Activated CD8-positive, alpha-beta memory T cell treated with anti-CD3 and anti-CD28 coated beads for 48 hours (primary cell): ENCODE measurements at regions not wholly inside any gene's neighbourhood (a gene's known extent, or its start where the extent isn't known, plus 50 kb on each side); places are given as distances from the start of the nearest gene placed in this dataset.
"Not testable (repeated sequence)": the region's sequence is repeated elsewhere in the genome, so short reads cannot be mapped to it uniquely, and the experiment has no call there.

Experiments used
- DNase-seq, 3 experiments: peaks; one replicate each; pipeline ENCODE4 v3.0.0-alpha.2; 2020; ENCODE audit warnings: low read depth in 2 of 3, low spot score in 2 of 3

DNA sequence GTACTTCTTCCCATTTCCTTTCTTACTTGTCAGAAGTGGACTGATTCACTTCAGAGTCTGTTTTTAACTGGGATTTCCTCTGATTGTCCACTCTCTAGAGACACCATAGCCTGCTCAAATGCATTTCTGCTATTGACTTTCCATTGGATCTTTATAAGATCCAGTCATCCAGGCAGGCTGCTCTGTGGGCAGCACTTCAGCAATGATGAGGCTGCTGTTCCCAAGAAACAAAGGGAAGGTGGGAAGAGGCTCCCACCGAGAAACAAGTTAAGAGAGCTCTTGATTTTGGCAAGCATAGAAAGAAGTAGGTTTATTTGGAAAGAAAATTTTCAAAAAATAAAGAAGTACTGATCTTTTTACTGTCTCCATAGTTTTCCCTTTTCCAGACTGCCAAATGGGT, 125.8 kb upstream of the STARD13 start:
- no peak for DNase-seq

DNA sequence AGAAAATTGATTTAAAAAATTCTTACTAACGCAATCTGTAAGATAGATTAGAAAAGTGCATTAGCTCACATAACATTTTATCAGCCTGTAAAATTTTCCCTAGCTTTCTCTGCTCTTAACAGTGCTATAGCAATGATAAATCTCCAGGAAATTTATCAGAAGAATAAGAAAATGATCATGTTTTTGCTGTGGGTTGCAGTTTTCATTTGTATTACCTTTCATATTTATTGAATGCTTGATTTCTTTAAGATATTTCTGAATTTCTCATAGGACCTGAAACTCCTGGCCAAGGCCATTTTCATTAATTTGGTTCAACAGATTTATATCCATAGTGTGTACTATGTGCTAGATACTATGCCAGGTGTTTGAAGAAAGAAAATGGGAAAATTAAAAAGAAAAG, 130.3 kb upstream of the STARD13 start:
- DNase-seq = no peak

DNA sequence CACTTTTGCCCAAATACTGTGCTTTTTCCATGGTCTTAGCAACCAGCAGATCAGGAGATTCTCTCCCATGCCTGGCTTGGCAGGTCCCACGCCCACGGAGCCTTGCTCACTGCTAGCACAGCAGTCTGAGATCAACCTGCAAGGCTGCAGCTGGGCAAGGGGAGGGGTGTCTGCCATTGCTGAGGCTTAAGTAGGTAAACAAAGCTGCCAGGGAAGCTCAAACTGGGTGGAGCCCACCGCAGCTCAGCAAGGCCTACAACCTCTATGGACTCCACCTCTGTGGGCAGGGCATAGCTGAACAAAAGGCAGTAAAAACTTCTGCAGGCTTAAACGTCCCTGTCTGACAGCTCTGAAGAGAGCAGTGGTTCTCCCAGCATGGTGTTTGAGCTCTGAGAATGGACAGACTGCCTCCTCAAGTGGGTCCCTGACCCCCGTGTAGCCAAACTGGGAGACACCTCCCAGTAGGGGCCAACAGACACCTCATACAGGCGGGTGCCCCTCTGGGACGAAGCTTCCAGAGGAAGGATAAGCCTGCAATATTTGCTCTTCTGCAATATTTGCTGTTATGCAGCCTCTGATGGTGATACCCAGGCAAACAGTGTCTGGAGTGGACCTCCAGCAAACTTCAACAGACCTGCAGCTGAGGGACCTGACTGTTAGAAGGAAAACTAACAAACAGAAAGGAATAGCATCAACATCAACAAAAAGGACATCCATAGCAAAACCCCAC, 132.8 kb upstream of the STARD13 start:
- not testable (repeated sequence) for DNase-seq

DNA sequence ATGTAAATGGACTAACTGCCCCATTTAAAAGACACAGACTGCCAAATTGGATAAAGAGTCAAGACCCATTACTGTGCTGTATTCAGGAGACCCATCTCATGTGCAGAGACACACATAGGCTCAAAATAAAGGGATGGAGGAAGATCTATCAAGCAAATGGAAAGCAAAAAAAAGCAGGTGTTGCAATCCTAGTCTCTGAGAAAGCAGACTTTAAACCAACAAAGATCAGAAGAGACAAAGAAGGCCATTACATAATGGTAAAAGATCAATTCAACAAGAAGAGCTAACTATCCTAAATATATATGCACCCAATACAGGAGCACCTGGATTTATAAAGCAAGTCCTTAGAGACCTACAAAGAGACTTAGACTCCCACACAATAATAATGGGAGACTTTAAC, 134.6 kb upstream of the STARD13 start:
- DNase-seq = not testable (repeated sequence)

DNA sequence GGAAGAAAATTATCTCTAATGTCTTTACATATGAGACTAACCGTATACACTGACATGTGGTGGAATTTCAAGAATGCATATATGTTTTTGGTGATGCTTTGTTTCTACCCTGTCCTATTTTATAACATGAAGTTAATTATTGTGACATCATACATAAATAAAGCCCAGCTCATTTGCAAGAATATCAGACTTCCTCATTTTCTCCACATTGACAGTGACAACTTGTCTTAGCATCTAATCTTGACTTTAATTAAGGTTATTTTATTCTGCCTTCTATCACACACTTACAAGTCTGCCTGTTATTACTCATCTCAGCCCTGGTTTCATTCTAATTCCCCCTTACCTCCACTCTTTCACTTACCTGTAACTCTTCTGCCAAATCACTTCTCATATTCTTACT, 140.6 kb upstream of the STARD13 start:
- DNase-seq = no peak

DNA sequence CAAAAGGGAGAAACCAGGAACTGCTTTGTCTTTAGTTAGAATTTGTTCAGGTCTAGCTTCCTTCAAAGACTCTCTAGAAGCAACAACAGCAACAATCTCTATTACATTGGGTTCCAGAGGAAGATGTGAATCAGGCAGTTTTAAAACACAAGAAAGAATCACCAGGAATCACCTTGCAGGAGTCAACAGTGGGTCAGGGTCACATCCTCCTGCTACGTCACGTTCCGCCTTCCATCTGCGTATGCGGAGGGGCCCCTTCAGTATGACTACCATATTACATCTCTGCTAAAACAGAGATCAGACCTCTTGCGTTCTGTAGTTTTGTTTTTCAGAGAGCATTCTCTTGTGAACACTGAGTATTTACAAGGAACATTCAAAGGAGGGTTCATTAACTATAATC, 147.8 kb upstream of the STARD13 start:
- DNase-seq = no peak

DNA sequence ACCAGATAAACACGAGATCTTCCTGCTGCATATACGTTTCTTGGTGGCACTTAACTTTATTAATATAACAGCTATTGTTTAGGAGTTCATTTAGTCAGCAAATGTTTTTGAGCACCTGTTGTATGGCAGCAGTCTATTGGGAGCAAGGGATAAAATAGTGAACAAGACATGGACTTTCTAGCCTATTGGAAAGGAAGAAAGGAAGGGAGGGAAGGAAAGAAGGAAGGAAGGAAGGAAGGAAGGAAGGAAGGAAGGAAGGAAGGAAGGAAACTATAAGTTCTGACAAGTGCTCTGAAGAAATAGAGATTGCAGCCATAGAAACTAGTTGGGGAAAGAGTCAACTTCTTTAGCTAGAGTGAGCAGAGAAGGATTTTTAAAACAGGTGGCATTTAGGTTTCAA, 149.1 kb upstream of the STARD13 start:
- no peak for DNase-seq

DNA sequence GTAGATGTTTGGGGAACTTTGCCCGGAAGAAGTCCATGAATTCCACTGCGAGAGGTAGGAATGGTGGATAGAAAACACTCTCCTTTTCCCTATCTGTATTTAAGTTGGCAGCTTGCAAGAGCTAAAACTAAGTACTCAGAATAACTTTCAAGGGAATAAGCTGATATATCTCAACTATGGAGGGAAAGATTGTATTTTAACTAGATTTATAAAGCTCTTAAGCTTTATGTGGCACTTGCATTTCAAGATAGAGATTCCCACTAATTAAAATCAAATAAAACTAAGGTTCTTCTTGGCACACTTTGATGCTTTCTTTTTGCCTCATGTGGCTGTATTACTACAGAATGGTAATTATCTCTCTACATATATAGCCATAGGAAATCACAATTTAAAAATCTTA, 149.7 kb upstream of the STARD13 start:
- DNase-seq = no peak

DNA sequence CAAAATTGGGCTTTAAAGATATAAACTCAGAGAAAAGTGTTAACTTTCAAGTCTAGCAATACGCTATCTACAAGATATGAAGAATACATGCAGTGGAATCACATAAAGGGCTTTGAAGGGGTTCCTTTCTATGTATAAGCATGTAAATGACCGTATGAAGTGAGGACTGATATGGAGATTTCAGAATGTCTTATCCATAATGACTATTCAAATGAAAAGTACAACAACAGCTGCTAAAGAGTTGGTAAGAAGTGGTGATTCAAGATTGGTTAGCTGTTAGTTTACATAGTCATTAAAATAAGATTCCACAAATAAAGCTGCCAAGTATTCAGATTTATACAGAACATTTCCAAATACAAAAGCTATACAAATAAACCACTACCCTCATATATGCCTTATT, 153.4 kb upstream of the STARD13 start:
- no peak for DNase-seq

DNA sequence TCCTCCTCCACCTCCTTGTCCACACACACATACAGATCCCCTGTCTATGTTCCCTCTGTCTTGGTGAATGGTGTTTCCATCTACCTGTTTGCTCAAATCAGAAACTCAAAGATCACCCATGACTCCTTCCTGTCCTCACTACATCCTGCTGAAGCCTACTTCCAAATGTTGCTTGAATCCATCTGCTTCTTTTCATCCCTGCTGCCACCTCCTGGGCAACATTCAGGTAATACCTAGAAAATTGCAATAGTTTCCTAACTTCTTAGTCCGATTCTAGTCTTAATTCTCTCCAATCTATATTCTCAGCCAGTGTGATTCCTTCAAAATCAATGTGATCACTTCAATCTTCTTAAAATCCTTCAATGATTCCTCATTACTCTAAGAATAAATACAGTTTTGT, 155.5 kb upstream of the STARD13 start:
- DNase-seq = no peak

DNA sequence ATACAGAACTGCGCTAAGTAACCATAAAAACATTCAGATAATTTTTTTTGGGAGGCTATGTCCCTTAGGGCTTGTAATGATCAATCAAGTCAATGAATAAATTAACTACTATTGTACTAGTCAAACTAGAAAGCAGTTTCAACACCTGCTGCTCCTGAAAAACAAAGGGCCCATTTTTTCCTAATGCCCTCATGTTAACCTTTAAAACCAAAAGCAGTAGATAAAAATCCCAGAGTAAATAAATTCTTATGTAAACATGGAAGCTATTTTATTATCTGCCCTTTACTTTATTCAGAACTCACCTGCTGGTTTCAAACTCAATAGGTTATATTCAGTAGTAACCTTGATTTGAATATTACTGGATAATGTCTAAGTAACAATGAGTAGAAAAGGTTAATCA, 159.5 kb upstream of the STARD13 start:
- no peak for DNase-seq

DNA sequence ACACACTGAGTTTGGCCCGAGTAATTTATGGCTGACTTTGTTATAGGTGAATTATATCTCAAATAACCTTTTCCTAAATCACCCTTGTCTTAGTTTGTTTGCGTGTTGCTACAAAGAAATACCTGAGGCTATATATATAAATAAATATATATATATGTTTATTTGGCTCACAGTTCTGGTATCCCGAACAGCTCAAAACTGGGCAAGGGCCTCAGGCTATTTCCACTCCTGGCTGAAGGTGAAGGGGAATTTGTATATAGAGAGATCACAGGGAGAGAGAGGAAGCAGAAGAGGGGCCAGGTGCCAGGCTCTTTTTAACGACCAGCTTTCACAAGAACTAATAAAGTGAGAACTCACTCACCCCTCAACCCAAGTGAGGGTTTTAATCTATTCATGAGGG, 159.9 kb upstream of the STARD13 start:
- no peak for DNase-seq

DNA sequence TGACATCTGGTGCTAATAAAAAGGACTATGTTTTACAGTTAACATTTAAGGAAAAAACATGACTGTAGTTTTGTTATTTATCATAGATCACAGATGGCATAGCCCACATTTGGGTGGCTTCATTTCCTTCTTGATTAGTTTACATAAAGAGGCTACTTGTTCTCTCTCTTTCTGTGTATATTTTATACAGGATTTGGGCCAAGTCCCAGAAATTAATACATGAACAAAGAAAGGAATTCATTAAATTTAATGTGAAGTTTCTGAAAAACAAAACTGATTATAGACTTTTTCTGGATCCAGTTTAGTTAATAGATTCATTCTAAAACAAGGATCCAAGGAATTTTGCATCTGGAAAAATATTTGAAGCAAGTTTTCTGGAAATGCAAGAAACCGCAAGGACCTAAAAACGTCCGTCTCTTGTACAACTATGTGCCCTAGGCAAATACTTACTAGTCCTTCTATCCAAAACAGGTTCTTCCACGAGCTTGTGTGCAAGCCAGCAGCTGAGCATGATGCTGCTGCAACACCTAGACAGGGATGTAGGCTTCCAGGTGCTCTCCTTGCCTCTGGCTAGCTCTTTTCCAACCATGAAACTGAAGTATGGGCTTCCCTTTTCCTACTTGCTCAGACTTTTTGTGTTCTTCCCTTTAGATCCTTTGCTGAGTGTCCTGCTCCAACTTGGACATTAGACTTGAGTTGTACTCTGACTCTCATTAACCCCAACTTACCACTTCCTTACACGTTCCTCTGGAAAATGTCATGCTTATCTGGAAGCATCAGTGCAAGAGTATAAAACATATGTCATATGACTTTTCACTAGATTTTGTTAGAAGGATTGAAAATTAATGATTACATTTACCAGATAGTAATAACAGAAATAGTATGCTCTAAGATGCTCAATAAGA, 161.5 kb upstream of the STARD13 start:
- DNase-seq = no peak

DNA sequence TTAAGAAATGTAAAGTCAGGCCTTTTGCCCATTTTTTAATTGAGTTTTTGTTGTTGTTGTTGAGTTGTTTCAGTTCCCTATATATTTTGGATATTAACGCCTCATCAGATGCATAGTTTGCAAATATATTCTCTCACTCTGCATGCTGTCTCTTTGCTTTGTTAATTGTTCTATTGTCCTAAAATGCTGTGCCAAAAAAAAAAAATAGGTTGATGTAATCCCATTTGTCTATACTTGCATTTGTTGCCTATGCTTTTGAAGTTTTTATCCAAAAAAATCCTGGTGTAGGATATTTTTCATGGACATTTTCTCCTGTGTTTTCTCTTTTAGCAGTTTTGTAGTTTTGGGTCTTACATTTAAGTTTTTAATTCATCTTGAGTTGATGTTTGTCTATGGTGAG, 163.3 kb upstream of the STARD13 start:
- no peak for DNase-seq

DNA sequence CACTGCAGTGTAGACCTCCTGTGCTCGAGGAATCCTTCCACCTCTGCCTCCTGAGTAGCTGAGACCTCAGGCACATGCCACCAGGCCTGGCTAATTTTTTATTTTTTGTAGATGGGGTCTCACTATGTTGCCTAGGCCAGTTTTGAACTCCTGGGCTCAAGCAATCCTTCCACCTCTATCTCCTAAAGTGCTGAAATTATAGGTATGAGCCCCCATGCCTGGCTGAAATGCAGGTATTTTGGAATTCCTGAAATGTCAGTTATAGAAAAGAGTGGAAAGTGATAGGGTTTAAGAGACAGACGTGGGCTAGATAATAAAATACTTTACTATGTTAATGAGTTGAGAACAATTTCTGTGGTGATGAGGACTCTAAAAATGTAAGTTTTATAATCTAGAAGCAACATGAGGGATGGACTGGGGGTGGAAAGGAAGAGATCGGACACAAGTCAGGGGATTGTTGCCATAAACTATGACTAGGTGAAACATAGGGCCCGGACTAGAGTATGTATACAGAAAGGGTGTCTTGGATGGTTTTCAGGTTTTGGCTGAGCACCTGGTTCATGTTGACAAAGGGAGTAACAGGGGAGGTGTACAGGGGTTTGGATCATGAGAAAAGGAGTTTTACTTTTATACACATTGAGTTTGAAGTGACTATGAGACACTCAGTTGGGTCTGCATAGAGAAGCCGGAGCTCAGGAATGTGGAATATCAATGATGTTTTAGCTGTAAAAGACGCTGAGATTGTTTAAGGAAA, 165.6 kb upstream of the STARD13 start:
- no peak for DNase-seq

DNA sequence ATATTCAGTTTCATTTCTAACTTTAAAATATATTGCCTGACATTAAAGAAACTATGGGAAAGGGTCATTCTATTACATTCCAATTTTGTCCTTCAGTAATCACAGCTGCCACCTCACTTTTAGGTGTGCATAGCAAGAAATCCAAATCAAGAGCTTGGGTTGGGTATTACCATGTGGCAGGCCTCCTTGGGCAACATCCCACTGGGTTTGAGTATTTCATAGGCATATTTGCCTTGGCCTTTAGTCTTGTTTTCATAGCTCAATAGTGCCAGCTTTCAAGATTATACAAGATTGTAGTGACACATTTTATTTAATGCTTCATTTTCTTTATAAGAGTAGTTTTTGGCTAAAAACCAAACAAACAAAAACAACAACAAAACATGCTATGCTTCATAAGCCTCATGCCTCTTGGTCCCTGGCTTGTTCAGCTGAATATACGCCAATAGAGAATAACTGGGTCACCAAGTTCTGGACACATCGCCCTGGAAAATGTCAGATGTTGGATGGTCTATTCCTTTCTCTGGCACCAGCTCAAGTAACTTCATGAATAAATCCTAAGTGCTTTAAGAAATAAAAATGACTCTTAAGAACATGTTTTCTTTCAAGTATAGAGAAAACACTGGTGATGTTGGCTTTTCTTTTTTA, 167.4 kb upstream of the STARD13 start:
- no peak for DNase-seq

DNA sequence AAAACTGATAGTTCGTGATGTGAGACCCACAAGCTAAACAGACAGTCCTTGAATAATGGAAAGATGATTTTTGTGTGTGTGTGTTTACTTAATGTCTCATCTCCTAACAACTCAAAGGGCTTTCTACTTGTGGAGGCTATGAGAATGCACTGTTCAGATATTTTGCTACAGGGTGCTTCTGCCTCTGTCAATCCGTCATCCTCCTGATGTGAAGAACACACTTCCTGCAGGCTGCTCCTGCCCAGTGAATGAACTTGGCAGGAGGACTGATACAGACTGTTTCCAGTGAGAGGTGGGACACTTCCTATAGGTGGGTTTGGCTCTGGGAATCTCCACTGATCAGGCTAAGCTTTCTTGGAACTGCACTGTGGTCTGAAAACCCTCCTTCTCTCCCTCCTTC, 168.4 kb upstream of the STARD13 start:
- DNase-seq = no peak

DNA sequence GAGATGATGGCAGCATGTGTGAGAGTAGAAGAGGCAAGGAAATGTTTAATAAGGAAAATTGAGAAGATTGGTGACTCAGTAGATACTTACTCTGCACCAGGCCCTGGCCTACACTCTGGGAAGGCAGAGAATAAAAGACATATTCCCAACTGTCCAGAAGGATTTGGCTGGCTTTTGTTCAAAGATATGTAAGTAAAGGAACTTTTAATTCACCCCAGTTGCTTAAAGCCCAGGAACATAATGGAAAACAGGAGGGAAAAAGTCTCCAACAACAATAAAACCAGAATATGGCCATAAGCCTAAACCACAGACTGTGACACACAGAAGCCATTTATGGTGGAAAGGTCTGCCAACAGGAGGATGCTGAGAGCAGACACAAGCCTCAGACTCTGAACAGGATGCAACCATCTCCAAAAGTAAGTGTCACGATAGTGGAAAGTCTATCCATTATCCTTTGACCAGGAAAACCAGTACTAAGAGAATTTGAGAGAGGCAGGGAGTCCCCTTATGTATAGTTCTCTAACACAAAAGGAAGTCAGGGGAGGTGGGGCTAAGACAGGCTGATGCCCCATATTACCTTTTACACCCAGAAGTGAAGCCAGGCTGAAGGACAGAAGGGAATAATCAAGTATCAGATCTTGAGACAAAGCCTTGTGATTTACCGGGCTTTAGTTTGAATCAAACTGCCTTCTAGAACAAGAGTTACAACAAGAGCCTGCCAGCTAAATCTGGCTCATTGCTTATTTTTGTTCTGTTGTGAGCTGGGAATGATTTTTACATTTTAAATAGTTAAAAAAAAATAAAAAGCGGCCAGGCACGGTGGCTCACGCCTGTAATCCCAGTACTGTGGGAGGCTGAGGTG, 169.5 kb upstream of the STARD13 start:
- no peak for DNase-seq

DNA sequence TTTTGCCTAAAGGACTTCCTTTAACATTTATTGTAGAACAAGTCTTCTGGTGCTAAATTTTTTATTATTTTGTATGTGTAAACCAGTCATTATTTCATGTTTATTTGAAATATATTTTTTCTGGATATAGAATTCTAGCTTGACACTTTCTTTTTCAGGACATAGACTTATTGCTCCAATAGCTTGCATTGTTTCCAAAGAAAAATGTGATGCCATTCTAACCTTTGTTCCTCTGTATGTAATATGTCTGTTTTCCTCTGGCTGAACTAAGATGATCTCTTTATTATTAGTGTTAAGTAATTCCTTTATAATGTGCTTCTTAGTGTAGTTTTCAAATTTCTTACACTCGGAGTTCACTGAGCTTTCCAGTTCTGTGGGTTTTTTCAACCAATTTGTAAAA, 174.1 kb upstream of the STARD13 start:
- DNase-seq = no peak

DNA sequence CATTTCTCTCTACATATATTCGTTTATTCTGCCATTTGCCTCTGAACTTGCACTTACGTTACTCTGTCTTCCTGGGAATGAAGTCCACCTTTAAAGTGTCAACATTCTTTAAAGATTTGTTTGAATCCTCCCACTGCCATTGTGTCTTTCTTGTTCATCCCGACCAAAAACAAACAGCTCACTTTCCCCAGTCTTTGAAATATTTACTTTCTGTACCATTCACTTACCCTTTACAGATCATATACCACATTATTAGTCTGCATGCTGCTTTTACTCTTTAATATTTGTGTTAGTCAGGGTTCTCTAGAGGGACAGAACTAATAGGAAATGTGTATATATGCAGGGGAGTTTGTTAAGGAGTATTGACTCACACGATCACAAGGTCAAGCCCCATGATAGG, 176.6 kb upstream of the STARD13 start:
- DNase-seq = no peak
